AG08396 (cell line): ENCODE measurements at regions not wholly inside any gene's neighbourhood (a gene's known extent, or its start where the extent isn't known, plus 50 kb on each side); places are given as distances from the start of the nearest gene placed in this dataset.
"Not testable (repeated sequence)": the region's sequence is repeated elsewhere in the genome, so short reads cannot be mapped to it uniquely, and the experiment has no call there.

Experiments used
- DNase-seq: peaks from one replicate; pipeline ENCODE4 v3.0.0; 2012; ENCODE audit warnings: low spot score, mixed read lengths

GRCh38 chr2:105691947-105692390 is 52.7 kb upstream of the NCK2 start:
- no peak for DNase-seq

- no peak for DNase-seq
These were observed 54.1 kb upstream of the NCK2 start for GRCh38 chr2:105690566-105690965.

- DNase-seq, result no peak
These were observed 55.2 kb upstream of the NCK2 start for GRCh38 chr2:105689484-105689883.

- no peak for DNase-seq
These were observed 55.8 kb upstream of the NCK2 start for GRCh38 chr2:105688946-105689345.

- no peak for DNase-seq
These were observed 58.1 kb upstream of the NCK2 start for GRCh38 chr2:105686588-105686987.

GRCh38 chr2:105683011-105683492 is 61.7 kb upstream of the NCK2 start:
- DNase-seq, result no peak

- no peak for DNase-seq
These were observed 62.3 kb upstream of the NCK2 start for GRCh38 chr2:105682401-105682800.

- DNase-seq, result no peak
These were observed 62.8 kb upstream of the NCK2 start for GRCh38 chr2:105681927-105682326.

- no peak for DNase-seq
These were observed 64.4 kb upstream of the NCK2 start for GRCh38 chr2:105680357-105680756.

GRCh38 chr2:105678346-105678745 is 66.4 kb upstream of the NCK2 start:
- no peak for DNase-seq

- DNase-seq, result no peak
These were observed 66.8 kb upstream of the NCK2 start for GRCh38 chr2:105677901-105678300.

- DNase-seq, result no peak
These were observed 68.9 kb upstream of the NCK2 start for GRCh38 chr2:105675841-105676240.

GRCh38 chr2:105674859-105675541 is 69.7 kb upstream of the NCK2 start:
- DNase-seq, result no peak

GRCh38 chr2:105674401-105674800 is 70.3 kb upstream of the NCK2 start:
- no peak for DNase-seq

- peak; percentile 28 for DNase-seq
These were observed 73.6 kb upstream of the NCK2 start for GRCh38 chr2:105671156-105671555.

GRCh38 chr2:105669384-105669891 is 75.3 kb upstream of the NCK2 start:
- DNase-seq, result no peak

- no peak for DNase-seq
These were observed 79.2 kb upstream of the NCK2 start for GRCh38 chr2:105665480-105665879.

- DNase-seq, result no peak
These were observed 84.2 kb upstream of the NCK2 start for GRCh38 chr2:105660489-105660888.

- DNase-seq, result not testable (repeated sequence)
These were observed 88.7 kb upstream of the NCK2 start for GRCh38 chr2:105655723-105656606.

- no peak for DNase-seq
These were observed 89.5 kb upstream of the NCK2 start for GRCh38 chr2:105655244-105655643.

- DNase-seq, result no peak
These were observed 90.2 kb upstream of the NCK2 start for GRCh38 chr2:105654474-105655004.

- no peak for DNase-seq
These were observed 91.4 kb upstream of the NCK2 start for GRCh38 chr2:105653302-105653701.
